ENCODE measurements at regions not wholly inside any gene's neighbourhood (a gene's known extent, or its start where the extent isn't known, plus 50 kb on each side); places are given as distances from the start of the nearest gene placed in this dataset.
"Not testable (repeated sequence)": the region's sequence is repeated elsewhere in the genome, so short reads cannot be mapped to it uniquely, and the experiment has no call there.

DNA sequence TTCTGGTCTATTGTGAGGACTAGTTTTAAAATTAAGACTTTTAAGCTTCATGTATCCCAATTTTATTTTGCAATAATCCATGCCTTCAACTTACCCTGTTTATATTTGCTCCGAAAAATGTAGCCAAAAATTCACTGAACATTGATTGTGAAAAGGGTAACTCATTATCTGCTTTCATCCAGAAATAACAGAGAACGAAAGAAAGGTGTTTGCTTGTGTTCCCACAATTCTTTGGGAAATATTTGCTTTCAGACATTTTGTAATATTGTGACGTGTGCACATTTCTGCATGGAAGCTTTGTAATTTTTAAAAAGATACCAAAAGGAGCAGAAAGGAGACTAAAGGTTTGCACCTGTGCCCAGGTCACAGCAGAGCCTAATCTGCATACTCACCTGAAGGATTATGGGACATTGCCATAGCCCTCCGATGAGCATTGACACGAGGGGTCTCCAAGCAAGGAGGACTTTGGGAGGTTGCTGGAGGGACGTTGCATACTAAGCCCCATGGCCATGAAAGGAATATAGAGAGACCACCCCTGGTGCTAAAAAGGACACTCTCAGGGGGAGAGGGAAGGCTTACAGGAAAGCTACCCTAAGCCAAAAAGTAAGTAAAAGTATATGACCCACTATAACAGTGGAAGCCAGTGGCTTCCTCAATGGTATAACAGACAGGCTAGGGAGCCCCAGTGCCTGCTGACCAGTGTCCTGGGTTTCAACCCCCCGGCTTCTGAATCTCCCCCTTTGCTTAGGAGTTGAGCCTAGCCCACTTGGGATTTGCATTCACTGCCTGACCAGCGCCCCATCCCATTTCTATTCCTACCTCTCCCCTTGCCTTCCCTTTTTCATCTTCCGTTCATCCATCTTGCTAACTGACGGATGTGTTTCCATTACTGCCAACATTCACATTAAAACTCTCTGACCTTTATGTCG lies 148.6 kb upstream of the ZC3H12A start:
- no peak for DNase-seq

DNA sequence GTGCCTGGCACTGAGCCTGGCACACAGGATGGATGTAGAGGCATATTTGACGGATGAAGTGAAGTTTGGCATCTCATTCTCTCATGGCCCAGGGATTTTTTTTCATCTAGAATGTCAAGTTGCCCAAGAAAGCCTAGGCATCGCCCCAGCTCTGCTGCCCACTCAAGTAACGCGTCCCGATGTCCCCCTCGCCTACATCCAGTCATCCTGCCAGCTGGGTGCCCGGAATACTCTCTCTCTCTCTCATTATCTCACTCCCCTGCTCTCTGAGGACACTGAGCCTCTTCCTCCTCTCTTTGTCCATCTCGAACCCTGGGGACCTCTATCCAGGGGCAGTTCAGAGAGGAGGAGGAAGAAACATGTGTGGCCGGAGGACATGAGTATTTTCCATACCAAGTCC lies 142.3 kb upstream of the ZC3H12A start:
- DNase-seq = no peak

DNA sequence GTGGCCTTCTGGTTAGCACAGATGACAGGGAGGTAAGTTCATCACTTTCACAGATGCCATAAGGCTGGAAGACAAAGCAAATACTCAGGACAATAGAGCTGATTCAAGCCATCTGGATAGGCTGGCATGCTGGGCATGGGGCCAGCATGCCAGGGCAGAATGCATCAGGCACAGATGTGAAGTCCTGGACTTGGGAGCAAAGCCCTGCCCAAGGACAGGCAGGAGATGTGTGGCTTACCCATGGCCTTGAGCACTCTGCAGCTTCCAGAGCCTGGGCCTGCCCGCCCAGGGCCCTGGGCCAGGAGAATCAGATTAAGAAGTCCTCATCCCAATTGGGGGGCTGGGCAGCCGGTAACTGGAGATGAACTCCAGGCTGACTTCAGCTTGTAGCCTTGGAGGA lies 135.7 kb upstream of the ZC3H12A start:
- no peak for DNase-seq

DNA sequence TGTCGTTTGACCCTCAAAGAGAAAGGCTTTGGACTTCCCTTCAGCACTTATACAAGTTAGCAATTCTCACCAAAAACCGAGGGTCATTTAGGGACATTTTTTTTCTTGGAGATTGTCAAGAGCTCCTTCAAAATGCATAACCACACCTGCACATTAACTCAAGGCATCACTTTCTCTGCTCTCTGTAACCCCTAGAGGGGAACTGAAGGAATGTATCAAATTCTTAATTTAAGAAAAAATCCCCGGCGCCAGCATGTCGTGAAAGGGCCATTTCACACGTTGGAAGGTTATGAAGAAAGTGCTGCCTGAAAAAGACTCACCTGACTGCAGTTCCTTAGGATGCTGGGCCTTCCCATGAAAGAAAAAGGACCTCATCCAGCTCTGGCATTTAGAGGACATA lies 131.6 kb upstream of the ZC3H12A start:
- DNase-seq = no peak

GRCh38 chr1:37347104-37347649 lies 127.2 kb upstream of the ZC3H12A start:
- DNase-seq = no peak

GRCh38 chr1:37353871-37354270 lies 120.5 kb upstream of the ZC3H12A start:
- DNase-seq = no peak

GRCh38 chr1:37354876-37355650 lies 119.3 kb upstream of the ZC3H12A start:
- no peak for DNase-seq

DNA sequence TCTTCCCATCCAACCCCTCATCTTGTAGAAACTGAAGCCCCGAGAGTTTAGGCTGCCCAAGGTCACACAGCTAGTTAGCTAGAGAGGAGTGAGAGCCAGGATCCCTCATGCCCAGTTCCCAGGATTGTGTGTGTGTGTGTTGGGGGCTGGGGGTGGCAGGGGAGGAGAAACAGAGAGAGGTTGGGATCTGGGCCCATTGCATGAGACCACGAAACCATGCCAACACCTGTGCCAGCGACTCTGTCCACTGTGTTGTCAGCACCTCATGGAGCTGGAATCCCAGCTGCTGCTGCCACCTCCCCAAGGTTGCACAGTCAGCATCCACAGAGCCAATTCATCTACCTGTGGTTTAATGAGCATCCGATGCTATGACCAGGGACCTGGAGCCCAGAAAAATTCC lies 115.4 kb upstream of the ZC3H12A start:
- DNase-seq = no peak

GRCh38 chr1:37360011-37360410 lies 114.4 kb upstream of the ZC3H12A start:
- DNase-seq = no peak

GRCh38 chr1:37362594-37363385 lies 111.6 kb upstream of the ZC3H12A start:
- DNase-seq = no peak

DNA sequence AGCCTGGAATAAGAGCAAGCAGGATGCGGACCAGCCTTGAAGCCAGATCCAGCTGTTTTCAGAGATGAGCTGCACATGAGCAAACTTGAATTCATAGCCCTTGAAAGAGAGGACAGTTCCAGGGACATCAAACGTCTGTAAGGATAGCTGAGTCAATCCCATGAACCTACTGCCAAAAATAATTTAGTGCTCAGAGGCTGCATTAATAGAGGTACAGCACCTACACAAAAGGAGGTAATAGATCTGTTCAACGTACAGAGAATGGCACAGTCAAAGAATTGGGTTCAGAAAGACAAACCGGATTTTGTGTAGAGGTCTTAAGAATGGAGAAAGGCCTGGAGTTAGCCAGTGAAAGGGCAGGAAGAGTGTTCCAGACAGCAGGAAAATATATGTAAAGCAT lies 110.8 kb upstream of the ZC3H12A start:
- no peak for DNase-seq

DNA sequence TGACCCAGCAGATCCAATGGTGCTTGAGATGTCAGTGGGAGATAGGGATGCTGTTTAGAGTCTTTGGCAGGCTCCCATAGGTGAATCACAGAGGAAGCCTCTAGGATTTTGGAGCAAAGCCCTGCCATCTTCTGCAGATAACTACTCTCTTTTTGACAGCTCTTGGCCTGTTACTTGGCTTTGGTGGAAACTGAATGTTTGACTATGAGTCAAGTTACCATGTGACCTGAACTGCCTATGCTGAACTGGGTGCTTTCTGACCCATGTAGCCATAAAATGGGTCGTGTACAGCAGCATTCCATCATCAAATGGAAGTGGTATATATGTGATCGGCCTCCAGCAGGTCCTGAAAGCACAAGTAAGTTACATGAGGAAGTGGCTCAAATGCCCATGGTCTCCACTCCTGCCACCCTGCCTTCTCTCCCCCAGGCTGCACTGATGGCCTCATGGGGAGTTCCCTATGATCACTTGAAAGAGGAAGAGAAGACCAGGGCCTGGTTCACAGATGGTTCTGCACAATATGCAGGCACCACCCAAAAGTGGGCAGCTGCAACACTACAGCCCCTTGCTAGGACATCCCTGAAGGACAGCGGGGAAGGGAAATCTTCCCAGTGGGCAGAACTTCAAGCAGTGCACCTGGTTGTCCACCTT lies 105.6 kb upstream of the ZC3H12A start:
- DNase-seq = not testable (repeated sequence)

GRCh38 chr1:37372302-37372701 lies 102.1 kb upstream of the ZC3H12A start:
- DNase-seq = no peak

DNA sequence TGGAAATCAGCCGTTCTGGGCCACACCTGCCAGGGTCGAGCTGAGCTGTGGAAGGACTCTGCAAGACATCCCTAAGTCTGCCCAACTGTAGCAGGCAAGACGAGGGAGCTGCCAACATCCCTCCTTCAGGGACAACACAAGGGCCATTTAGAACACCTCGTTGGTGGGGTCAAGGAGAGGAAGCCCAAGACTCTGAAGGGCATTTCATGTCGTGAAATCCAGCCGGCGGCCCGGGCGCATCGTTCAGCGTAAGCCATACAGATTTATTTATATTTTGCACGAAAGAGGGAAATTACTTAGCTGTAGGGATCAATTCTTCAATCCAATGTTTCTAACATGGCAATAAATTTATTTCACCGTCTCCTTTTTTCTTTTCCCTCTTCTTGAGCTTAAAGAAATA lies 101.7 kb upstream of the ZC3H12A start:
- no peak for DNase-seq

DNA sequence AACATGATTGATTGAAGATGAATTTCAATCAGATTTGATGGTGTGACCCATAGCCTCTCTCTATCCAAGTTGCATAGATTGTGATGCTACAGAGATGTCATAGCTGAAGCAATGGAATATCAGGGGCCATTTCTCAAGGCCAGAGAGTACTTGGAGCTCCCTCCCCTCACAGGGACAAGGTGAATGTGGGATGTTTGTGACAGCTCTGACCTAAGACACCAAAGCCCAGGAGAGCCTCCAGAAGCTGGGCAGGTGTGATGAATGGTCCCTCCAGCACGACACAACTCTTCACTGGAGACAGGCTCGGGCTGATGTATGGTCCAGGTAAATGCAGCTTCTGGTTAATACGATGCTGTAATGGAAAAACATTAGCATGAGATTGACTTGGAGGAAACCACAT lies 101.0 kb upstream of the ZC3H12A start:
- DNase-seq = no peak

DNA sequence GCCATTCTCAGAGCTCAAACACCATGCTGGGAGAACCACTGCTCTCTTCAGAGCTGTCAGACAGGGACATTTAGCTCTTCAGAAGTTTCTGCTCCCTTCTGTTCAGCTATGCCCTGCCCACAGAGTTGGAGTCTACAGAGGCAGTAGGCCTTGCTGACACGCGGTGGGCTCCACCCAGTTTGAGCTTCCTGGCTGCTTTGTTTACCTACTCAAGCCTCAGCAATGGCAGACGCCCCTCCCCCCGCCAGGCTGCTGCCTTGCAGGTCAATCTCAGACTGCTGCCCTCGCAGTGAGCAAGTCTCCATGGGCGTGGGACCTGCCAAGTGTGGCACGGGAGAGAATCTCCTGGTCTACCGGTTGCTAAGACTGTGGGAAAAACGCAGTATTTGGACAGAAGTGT lies 93.8 kb upstream of the ZC3H12A start:
- not testable (repeated sequence) for DNase-seq

DNA sequence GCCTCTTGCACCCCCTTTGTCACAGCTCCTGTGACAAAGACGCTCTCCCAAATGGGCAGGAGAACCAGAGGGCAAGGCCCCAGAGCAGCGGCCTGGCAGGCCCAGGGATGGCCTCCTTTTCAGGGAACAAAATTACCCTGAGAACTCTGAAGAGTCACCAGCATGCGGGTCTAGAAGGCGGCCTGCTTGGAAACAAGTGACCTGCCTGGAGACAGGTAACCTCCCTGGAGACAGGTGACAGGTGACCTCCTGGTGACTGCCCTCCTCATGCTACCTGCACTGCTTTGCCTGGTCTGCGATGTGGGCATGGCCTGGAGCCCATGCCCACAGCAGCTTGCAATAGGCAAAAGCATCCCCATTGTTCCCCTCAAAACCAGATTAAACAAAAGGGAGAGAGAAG lies 86.5 kb upstream of the ZC3H12A start:
- no peak for DNase-seq

- DNase-seq = no peak
Observed at GRCh38 chr1:37389327-37389726, 85.1 kb upstream of the ZC3H12A start.

GRCh38 chr1:37391211-37392011 lies 83.0 kb upstream of the ZC3H12A start:
- no peak for DNase-seq

DNA sequence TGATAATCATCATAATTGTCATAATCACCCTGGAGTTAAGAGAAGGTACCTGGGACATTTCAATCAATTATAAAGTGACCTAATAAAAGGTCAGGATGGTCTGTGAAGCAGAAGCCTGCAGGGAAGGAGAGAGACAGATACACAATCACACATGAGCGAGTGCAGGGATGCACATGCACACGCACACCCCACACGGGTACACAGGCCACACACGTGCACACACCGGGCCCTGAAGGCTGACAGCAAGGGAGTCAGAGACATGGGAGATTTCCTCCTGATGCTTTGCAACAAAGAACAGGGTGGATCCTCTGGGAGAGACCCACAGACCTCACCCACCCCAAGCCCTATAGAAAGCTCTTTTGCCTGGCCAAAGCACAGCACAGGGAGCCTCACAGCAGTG lies 82.3 kb upstream of the ZC3H12A start:
- no peak for DNase-seq
